CD1c-positive myeloid dendritic cell (primary cell): ENCODE measurements at regions not wholly inside any gene's neighbourhood (a gene's known extent, or its start where the extent isn't known, plus 50 kb on each side); places are given as distances from the start of the nearest gene placed in this dataset.

Experiments
- DNase-seq: peaks from one replicate; pipeline ENCODE4 v3.0.0-alpha.2; 2016; ENCODE audit errors: extremely low spot score

DNA sequence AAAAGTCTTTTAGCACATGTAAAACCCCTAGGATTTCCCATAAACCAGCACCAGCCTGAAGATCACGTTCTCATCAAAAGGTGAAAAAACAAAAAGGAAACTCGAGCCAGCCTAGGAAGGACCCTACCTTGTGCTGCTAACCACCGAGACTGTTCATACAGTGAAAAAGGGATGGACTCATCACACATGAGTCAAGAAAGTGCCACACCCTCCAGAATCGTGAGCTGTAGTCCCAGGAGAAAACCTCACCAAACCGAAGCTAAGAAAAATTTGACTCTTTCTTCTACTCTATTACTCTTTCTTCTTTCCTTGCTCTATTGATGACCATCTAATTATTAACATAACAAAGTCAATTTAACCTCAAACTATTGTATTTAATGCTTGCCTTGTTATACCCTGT is 124.8 kb upstream of the USP9Y start:
- no peak for DNase-seq

DNA sequence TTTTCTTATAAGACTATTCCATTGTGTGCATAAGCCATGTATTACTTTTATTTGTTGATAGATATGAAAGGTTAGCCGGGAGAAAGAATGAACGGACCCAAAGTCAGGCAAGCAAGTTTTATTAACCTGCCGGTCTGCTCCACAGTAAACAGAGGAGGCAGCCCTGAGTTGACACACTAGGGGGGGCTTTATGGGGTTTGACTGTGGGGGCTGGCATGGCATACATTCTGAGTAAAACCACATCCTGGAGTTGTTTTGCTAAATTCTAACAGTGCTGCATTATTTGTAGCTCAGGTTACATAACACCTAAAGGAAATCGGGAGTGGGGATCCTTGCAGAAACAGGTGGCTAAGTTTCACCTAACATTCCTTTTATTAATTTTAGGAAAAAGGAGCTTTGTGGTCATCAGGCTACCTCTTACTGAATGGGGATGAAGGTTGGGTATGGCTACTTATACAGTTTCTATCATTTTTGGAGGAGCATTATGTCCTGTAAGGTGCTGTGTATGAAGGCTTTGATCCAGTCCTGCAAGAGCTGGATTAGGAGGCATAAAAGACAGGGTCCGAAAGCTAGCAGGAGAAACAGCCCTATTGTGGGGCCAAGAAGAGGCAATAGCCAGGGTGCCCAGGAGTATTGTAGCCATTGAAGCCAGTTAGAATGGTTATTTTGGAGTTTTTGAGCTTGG is 107.4 kb upstream of the USP9Y start:
- no peak for DNase-seq

DNA sequence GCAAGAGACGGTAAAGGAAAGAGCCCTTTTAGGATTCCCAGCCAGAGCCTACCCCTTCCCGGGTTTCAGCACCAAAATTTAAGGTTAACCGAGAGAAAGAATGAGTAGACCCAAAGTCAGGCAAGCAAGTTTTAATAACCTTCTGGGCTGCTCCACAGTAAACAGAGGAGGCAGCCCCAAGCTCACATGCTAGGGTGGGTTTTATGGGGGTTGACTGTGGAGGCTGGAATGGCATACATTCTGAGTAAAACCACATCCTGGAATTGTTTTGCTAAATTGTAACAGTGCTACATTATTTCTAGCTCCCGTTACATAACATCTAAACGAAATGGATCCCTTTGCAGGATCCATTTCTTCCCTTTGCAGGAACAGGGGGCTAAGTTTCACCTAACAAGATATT is 102.2 kb upstream of the USP9Y start:
- DNase-seq, result no peak

DNA sequence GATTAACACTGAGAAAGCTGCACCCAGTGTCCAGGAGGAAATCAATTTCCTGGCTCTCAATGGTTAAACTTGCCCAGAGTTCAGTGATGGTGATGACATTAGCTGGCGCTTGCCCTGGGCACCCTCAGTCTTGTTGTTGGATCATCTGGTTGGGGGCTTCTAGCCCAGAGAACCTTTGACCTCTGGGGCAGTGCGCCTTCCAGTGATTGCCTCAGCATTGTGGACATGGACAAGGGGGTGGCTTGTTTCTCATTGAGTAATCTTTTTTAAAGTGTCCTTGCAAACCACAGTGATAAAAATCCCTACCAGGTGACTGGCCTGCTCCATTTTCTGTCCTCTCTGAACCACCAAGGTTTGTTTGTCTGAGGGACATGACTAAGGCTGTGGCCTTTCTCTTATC is 95.6 kb upstream of the USP9Y start:
- DNase-seq, result no peak

DNA sequence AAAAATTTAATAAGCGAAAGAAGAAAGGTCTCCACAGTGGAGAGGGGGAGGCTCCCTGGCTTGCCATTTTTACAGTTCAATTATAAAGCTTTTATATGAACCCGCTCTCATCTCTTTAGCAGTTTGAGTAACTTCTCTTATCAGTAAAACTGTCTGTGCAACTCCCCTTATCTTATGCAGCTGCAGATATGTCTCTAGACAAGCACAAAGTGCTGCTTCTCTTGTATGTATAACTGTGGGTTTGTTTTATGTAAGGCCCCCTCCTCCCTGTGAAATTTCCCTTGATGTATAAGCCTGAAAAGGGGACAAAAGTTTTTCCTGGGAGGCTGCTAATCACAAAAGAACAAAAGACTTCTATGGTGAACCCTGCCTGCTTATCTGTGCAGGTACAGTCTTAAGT is 90.2 kb upstream of the USP9Y start:
- DNase-seq, result no peak

DNA sequence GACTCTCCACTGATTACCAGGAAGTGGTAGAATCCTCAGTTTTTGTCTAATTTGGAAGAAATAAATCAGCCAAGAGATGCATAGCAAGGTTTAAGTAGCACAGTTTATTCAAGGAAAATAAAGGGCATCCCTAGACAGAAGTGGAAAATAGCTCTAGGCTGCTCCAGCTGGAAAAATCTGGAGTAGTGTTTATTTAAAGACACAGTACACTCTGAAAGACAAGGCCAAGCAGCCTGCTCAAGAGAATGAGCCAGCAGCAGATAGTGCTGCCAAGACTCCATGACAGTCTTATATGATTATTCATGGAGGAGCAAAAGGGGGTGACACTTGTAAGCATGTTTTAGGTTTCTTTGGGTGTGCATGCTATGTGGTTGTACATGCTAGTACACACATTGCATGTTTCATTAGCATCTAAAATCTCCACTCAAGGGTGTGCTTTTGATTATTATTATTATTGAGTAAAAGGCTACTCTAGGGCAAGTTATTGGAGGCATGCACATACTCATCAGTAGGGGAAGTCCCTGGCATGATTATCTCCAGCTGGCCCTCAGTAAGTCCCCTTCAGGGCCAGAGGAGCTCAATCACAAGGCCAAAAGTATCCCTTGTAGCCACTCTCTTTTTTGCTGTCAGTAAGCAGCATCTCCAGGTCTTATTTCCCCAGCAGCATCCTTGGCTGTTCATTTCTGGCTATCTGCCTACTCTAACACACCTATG is 85.1 kb upstream of the USP9Y start:
- DNase-seq, result no peak

DNA sequence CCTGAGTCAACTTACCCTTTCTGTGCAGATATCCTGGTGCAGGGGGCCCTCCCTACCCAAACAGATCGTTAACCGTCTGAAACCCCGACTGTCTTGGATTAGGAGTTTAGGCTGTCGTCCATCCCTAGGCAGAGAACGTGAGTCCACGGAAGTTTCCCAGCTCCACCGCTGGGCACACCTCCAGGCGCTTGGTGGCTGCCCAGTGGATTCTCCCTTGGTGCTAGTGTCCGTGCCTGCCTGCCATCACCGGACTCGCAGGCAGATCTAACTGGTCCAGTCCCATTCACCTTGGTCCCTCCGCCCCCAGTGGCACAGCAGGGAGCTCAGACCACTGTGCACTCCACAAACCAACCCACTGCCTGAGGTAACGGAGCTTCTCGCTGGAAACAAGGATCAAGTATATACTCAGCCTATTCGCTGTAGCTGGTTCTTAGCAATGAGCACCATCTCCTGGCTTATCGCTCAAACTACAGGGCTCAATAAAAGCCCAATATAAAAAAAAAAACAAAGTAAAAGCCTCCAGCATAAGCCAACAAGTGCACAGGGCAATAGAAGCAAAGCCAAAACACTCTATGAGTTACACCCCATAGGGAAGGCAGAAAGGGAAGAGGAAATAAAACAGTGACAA is 79.5 kb upstream of the USP9Y start:
- no peak for DNase-seq

DNA sequence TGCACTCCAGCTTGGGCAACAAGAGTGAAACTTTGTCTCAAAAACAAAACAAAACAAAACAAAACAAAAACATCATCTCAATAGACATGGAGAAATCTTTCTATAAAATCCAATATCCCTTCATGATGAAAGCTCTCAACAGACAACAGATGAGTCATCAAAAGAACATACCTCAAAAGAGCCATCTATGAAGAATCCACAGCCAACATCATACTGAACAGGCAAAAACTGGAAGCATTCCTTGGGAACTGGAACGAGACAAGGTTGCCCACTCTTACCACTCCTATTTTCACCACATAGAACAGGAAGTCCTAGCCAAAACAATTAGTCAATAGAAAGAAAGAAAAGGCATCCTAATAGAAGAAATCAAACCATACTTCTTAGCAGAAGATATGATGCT is 77.8 kb upstream of the USP9Y start:
- DNase-seq, result no peak

DNA sequence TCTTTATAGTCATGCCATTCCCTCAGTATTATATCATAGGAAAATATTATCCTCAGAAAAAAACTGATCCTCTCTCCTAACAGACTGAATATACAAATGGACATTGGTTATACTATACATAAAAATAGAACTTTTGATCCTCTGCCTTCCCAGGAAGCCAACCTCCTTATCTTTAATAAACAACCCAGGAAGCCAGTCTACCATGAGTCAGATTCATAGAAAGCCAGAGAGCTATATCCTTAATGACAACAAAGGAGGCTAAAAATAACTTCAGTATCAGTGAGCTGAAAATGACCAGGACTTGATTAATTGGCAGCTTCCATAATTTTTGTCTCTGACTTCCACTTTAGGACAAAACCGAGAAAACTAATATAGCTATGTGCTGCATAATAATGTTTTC is 58.0 kb upstream of the USP9Y start:
- DNase-seq, result no peak

DNA sequence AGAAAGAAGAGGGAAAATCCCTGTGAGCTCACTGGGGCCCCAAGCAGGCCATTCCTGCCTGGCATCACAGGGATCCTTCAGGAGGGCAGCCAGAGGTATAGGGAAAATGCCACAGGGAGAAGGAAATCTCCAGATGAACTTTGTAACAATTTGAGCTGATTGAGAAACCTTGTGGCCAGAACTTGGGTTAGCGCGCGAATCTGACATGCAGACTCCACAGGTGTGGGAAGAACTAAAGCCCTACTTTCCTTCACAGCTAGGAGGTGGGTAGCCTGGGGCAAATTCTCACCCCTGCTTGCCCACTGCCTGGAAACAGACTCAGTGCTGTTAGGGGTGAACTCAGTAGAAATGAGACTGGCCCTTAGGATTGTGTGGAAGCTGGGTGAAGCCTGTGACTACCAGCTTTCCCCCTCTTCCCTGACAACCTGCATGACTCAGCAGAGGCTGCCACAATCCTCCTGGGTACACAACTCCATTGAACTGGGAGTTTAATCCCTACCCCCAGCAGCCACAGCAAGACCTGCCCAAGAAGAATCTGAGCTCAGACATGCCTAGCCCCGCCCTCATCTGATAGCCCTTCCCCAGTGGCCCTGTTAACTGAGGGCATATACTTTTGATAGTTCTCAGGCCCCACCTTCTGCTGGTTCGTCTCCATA is 57.2 kb upstream of the USP9Y start:
- no peak for DNase-seq

DNA sequence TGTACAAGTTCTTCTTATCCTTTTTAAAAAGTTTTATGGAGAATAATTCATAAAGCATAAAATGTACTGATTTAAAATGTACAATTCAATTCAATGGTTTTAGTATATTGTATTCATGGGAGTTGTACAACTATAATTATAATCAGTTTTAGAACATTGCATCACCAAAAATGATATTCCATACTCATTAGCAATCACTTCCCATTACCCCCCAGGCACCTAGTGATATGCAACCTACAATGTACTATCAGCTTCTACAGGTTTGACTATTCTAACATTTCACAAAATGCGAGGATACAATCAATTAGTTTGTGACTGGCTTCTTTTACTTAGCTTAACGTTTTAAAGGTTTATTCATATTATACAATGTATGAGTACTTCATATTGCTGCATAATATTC is 49.9 kb upstream of the USP9Y start:
- no peak for DNase-seq
